ENCODE measurements at regions not wholly inside any gene's neighbourhood (a gene's known extent, or its start where the extent isn't known, plus 50 kb on each side); places are given as distances from the start of the nearest gene placed in this dataset.
"Not testable (repeated sequence)": the region's sequence is repeated elsewhere in the genome, so short reads cannot be mapped to it uniquely, and the experiment has no call there.

GRCh38 chr20:7174554-7174953, 407.1 kb downstream of the BMP2 start:
- Histone ChIP-seq H4K12ac (ENCODE audit: low read depth, low read length) (no peak overlapping the region), H2BK120ac (ENCODE audit: insufficient read depth, low read length, poor library complexity) (no peak overlapping the region), H3K36me3 (ENCODE audit: control insufficient read depth in 1 of 2, insufficient read depth in 2 of 2, low read length in 2 of 2) (no peaks in the 10 kb centered on the region), H3K27me3 (ENCODE audit: insufficient read depth, low read length) (no peaks in the 10 kb centered on the region), H4K91ac (ENCODE audit: low read depth, low read length) (no peak overlapping the region), H3K4me3 (ENCODE audit: low read depth, low read length) (no peak overlapping the region), H3K79me1 (ENCODE audit: low read length) (no peaks in the 10 kb centered on the region), H4K8ac (ENCODE audit: low read depth, low read length) (no peak overlapping the region), H3K9me3 (ENCODE audit: insufficient read depth, low read depth, low read length) (peaks cover 5% of the 10 kb centered on the region), H3K4me1 (ENCODE audit: control insufficient read depth in 1 of 2, insufficient read depth in 2 of 2, low read length in 2 of 2) (no peaks in the 10 kb centered on the region), H3K4me2 (ENCODE audit: low read length) (no peak overlapping the region), H2BK12ac (ENCODE audit: low read length) (no peak overlapping the region), H2AK5ac (ENCODE audit: low read length) (no peak overlapping the region), H3K9ac (ENCODE audit: low read length) (no peak overlapping the region), H3K27ac (ENCODE audit: low read depth, low read length) (no peak overlapping the region), H3K79me2 (ENCODE audit: control insufficient read depth, insufficient read depth, low read length, poor library complexity) (no peaks in the 10 kb centered on the region), H2BK5ac (ENCODE audit: low read depth, low read length, poor library complexity) (no peak overlapping the region), H3K23ac (ENCODE audit: low read length) (no peak overlapping the region), H3K14ac (ENCODE audit: low read length) (no peak overlapping the region), H3K18ac (ENCODE audit: low read length) (no peak overlapping the region), H3K4ac (ENCODE audit: low read depth, low read length) (no peak overlapping the region), H2AFZ (ENCODE audit: insufficient read depth, low read length, poor library complexity) (no peak overlapping the region)
- no peak for DNase-seq
- WGBS (ENCODE audit: extremely low coverage, insufficient coverage, insufficient read length): no CpG with 5 or more reads among the region's 2 CpGs

DNA sequence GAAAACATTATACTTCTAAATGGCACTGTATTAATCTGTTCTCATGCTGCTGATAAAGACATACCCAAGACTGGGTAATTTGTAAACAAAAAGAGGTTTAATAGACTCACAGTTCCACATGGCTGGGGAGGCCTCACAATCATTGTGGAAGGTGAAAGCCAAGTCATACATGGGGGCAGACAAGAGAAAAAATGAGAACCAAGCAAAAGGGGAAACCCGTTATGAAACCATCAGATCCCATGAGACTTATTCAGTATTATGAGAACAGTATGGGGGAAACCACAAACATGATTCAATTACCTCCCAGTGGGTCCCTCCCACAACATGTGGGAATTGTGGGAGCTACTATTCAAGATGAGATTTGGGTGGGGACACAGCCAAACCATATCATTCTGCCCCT, 408.3 kb downstream of the BMP2 start:
- not testable (repeated sequence) for H3K14ac ChIP-seq (ENCODE audit: low read length); H2AK5ac ChIP-seq (ENCODE audit: low read length); H3K18ac ChIP-seq (ENCODE audit: low read length); H3K4ac ChIP-seq (ENCODE audit: low read depth, low read length); H3K23ac ChIP-seq (ENCODE audit: low read length); H2BK120ac ChIP-seq (ENCODE audit: insufficient read depth, low read length, poor library complexity); H4K8ac ChIP-seq (ENCODE audit: low read depth, low read length); H3K4me2 ChIP-seq (ENCODE audit: low read length); H3K79me2 ChIP-seq (ENCODE audit: control insufficient read depth, insufficient read depth, low read length, poor library complexity); H2AFZ ChIP-seq (ENCODE audit: insufficient read depth, low read length, poor library complexity); H3K36me3 ChIP-seq (ENCODE audit: control insufficient read depth in 1 of 2, insufficient read depth in 2 of 2, low read length in 2 of 2); H3K27ac ChIP-seq (ENCODE audit: low read depth, low read length); H2BK5ac ChIP-seq (ENCODE audit: low read depth, low read length, poor library complexity); H3K4me3 ChIP-seq (ENCODE audit: low read depth, low read length); H4K12ac ChIP-seq (ENCODE audit: low read depth, low read length); H3K9ac ChIP-seq (ENCODE audit: low read length); H3K9me3 ChIP-seq (ENCODE audit: insufficient read depth, low read depth, low read length); H3K27me3 ChIP-seq (ENCODE audit: insufficient read depth, low read length); DNase-seq; H4K91ac ChIP-seq (ENCODE audit: low read depth, low read length); H3K79me1 ChIP-seq (ENCODE audit: low read length); H3K4me1 ChIP-seq (ENCODE audit: control insufficient read depth in 1 of 2, insufficient read depth in 2 of 2, low read length in 2 of 2); H2BK12ac ChIP-seq (ENCODE audit: low read length)
- WGBS (ENCODE audit: extremely low coverage, insufficient coverage, insufficient read length): no CpG with 5 or more reads among the region's 1 CpG

GRCh38 chr20:7178004-7178403, 410.5 kb downstream of the BMP2 start:
- H2BK120ac ChIP-seq (ENCODE audit: insufficient read depth, low read length, poor library complexity): no peak overlapping the region

DNA sequence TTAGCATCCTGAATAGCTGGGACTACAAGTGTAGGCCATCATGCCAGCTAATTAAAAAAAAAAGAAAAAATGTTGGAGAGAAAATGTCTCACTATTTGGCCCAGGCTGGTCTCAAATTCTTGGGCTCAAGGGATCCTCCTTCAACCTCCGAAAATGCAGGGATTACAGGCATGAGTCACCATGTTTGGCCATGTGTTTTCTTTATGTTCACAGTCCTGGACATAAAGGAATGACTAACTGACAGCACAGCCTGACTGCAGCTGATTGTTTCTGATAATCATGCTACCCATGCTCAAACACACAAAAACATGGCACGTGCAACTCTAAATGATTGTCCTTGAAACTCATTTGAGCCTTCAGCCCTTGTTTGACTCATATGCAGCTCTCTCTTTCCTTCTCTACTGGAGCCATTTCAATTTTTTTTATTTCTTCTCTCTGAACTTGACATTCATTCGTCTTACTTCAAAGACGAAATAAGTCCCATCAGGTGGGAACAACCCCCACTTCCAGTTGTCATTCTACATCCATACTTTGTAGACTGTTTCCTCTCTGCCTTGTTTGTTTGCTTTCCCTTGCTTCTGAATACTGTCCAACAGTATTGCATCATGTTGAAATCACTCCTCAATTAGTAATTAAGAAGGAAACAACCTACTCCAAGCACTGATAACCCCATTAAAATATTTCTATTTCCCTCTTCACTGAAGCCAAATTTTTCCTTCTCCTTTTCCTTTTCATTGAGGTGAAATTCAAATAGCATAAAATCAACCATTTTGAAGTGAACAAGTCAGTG, 413.0 kb downstream of the BMP2 start:
- no peak overlapping the region for H4K8ac ChIP-seq (ENCODE audit: low read depth, low read length)
- H2AK5ac ChIP-seq (ENCODE audit: low read length): no peak overlapping the region
- H2BK120ac ChIP-seq (ENCODE audit: insufficient read depth, low read length, poor library complexity): no peak overlapping the region
- H4K91ac ChIP-seq (ENCODE audit: low read depth, low read length): no peak overlapping the region
- no peak overlapping the region for H3K4me3 ChIP-seq (ENCODE audit: low read depth, low read length)
- no peaks in the 10 kb centered on the region for H3K27me3 ChIP-seq (ENCODE audit: insufficient read depth, low read length)
- no peak for DNase-seq
- no peak overlapping the region for H3K18ac ChIP-seq (ENCODE audit: low read length)
- no peaks in the 10 kb centered on the region for H3K79me2 ChIP-seq (ENCODE audit: control insufficient read depth, insufficient read depth, low read length, poor library complexity)
- H2BK12ac ChIP-seq (ENCODE audit: low read length): no peak overlapping the region
- no peak overlapping the region for H4K12ac ChIP-seq (ENCODE audit: low read depth, low read length)
- no peak overlapping the region for H2AFZ ChIP-seq (ENCODE audit: insufficient read depth, low read length, poor library complexity)
- H3K79me1 ChIP-seq (ENCODE audit: low read length): no peaks in the 10 kb centered on the region
- no peak overlapping the region for H3K23ac ChIP-seq (ENCODE audit: low read length)
- no peak overlapping the region for H3K27ac ChIP-seq (ENCODE audit: low read depth, low read length)
- WGBS (ENCODE audit: extremely low coverage, insufficient coverage, insufficient read length): no CpG with 5 or more reads among the region's 4 CpGs
- no peak overlapping the region for H3K4ac ChIP-seq (ENCODE audit: low read depth, low read length)
- H3K36me3 ChIP-seq (ENCODE audit: control insufficient read depth in 1 of 2, insufficient read depth in 2 of 2, low read length in 2 of 2): no peaks in the 10 kb centered on the region
- no peak overlapping the region for H3K4me2 ChIP-seq (ENCODE audit: low read length)
- H3K14ac ChIP-seq (ENCODE audit: low read length): no peak overlapping the region
- H2BK5ac ChIP-seq (ENCODE audit: low read depth, low read length, poor library complexity): no peak overlapping the region
- H3K9ac ChIP-seq (ENCODE audit: low read length): no peak overlapping the region
- peaks cover 5% of the 10 kb centered on the region for H3K9me3 ChIP-seq (ENCODE audit: insufficient read depth, low read depth, low read length)
- no peaks in the 10 kb centered on the region for H3K4me1 ChIP-seq (ENCODE audit: control insufficient read depth in 1 of 2, insufficient read depth in 2 of 2, low read length in 2 of 2)

More at GRCh38 chr20:7178004-7178403, 410.5 kb downstream of the BMP2 start:
- H3K27me3 ChIP-seq (ENCODE audit: insufficient read depth, low read length): no peaks in the 10 kb centered on the region
- no peak overlapping the region for H4K12ac ChIP-seq (ENCODE audit: low read depth, low read length)
- no peak for DNase-seq
- no peak overlapping the region for H2AFZ ChIP-seq (ENCODE audit: insufficient read depth, low read length, poor library complexity)
- no peaks in the 10 kb centered on the region for H3K36me3 ChIP-seq (ENCODE audit: control insufficient read depth in 1 of 2, insufficient read depth in 2 of 2, low read length in 2 of 2)
- no peak overlapping the region for H3K27ac ChIP-seq (ENCODE audit: low read depth, low read length)
- no peaks in the 10 kb centered on the region for H3K4me1 ChIP-seq (ENCODE audit: control insufficient read depth in 1 of 2, insufficient read depth in 2 of 2, low read length in 2 of 2)
- no peak overlapping the region for H3K4me3 ChIP-seq (ENCODE audit: low read depth, low read length)
- peaks cover 5% of the 10 kb centered on the region for H3K9me3 ChIP-seq (ENCODE audit: insufficient read depth, low read depth, low read length)
- H4K8ac ChIP-seq (ENCODE audit: low read depth, low read length): no peak overlapping the region
- H2BK12ac ChIP-seq (ENCODE audit: low read length): no peak overlapping the region
- H3K14ac ChIP-seq (ENCODE audit: low read length): no peak overlapping the region
- WGBS (ENCODE audit: extremely low coverage, insufficient coverage, insufficient read length): no CpG with 5 or more reads among the region's 2 CpGs
- H3K9ac ChIP-seq (ENCODE audit: low read length): no peak overlapping the region
- no peaks in the 10 kb centered on the region for H3K79me2 ChIP-seq (ENCODE audit: control insufficient read depth, insufficient read depth, low read length, poor library complexity)
- no peak overlapping the region for H3K18ac ChIP-seq (ENCODE audit: low read length)
- no peak overlapping the region for H3K4ac ChIP-seq (ENCODE audit: low read depth, low read length)
- no peak overlapping the region for H2AK5ac ChIP-seq (ENCODE audit: low read length)
- H3K79me1 ChIP-seq (ENCODE audit: low read length): no peaks in the 10 kb centered on the region
- no peak overlapping the region for H2BK5ac ChIP-seq (ENCODE audit: low read depth, low read length, poor library complexity)
- H3K4me2 ChIP-seq (ENCODE audit: low read length): no peak overlapping the region
- H3K23ac ChIP-seq (ENCODE audit: low read length): no peak overlapping the region
- no peak overlapping the region for H4K91ac ChIP-seq (ENCODE audit: low read depth, low read length)

Measured in trophoblast cell (in vitro differentiated cells and primary cell).